GM23338 (cell line): ENCODE measurements at regions not wholly inside any gene's neighbourhood (a gene's known extent, or its start where the extent isn't known, plus 50 kb on each side); places are given as distances from the start of the nearest gene placed in this dataset.

Experiments used
- ATAC-seq: fragments of 200-7000 bp; cut with Tn5 transposase; 3 replicates; pipeline ENCODE4 v1.9.1; 2020
- DNase-seq: peaks from one replicate; pipeline ENCODE4 v3.0.0-alpha.2; 2015; ENCODE audit warnings: low spot score
- H2AFZ ChIP-seq: fragments of 200-600 bp; sonication (generic); 2 replicates; pipeline ENCODE4 v1.8.0; 2016; ENCODE audit warnings: antibody characterized with exemption, mild to moderate bottlenecking, moderate library complexity
- H3F3A ChIP-seq: fragments of 200-600 bp; sonication (generic); replicated peaks from 2 replicates; pipeline ENCODE4 v1.8.0; 2017; ENCODE audit warnings: antibody characterized with exemption, mixed run types, low read depth
- H3K27ac ChIP-seq: fragments of 200-600 bp; sonication (generic); 2 replicates; pipeline ENCODE4 v1.6.1; 2016; ENCODE audit warnings: low read depth
- H3K27me3 ChIP-seq: fragments of 200-600 bp; sonication (generic); 2 replicates; pipeline ENCODE4 v1.8.0; 2016; ENCODE audit warnings: mild to moderate bottlenecking, mixed run types, moderate library complexity; ENCODE audit not compliant: insufficient read depth
- H3K36me3 ChIP-seq: fragments of 200-600 bp; sonication (generic); 2 replicates; pipeline ENCODE4 v1.8.0; 2016; ENCODE audit warnings: mild to moderate bottlenecking; ENCODE audit not compliant: insufficient read depth
- H3K4me1 ChIP-seq: fragments of 200-600 bp; sonication (generic); 2 replicates; pipeline ENCODE4 v1.8.0; 2016; ENCODE audit warnings: mild to moderate bottlenecking, moderate library complexity; ENCODE audit not compliant: insufficient read depth
- H3K4me2 ChIP-seq: fragments of 200-600 bp; sonication (generic); 2 replicates; pipeline ENCODE4 v1.7.1; 2017; ENCODE audit warnings: mixed run types
- H3K4me3 ChIP-seq: fragments of 200-600 bp; sonication (generic); 2 replicates; pipeline ENCODE4 v1.6.1; 2016; ENCODE audit warnings: mixed run types
- H3K79me2 ChIP-seq: fragments of 200-600 bp; sonication (generic); replicated peaks from 2 replicates; pipeline ENCODE4 v1.8.0; 2017; ENCODE audit warnings: mild to moderate bottlenecking; ENCODE audit not compliant: insufficient read depth
- H3K9me2 ChIP-seq: fragments of 200-600 bp; sonication (generic); 2 replicates; pipeline ENCODE4 v1.8.0; 2017; ENCODE audit not compliant: insufficient read depth
- H4K20me1 ChIP-seq: fragments of 200-600 bp; sonication (generic); replicated peaks from 2 replicates; pipeline ENCODE4 v1.8.0; 2017; ENCODE audit warnings: mild to moderate bottlenecking; ENCODE audit not compliant: insufficient read depth
- H3K27ac Mint-ChIP-seq: 2 replicates; pipeline ENCODE4 v1.8.0; 2020; ENCODE audit warnings: inconsistent platforms, mild to moderate bottlenecking, moderate library complexity, mixed read lengths
- H3K27me3 Mint-ChIP-seq: 3 replicates; pipeline ENCODE4 v1.8.0; 2022; ENCODE audit warnings: low read depth, mild to moderate bottlenecking, moderate library complexity, mixed read lengths, inconsistent platforms; ENCODE audit not compliant: insufficient read depth, poor library complexity
- H3K36me3 Mint-ChIP-seq: 3 replicates; pipeline ENCODE4 v1.8.0; 2021; ENCODE audit warnings: low read depth, mild to moderate bottlenecking, inconsistent platforms, moderate library complexity, mixed read lengths
- H3K4me1 Mint-ChIP-seq: 3 replicates; pipeline ENCODE4 v1.8.0; 2020; ENCODE audit warnings: mild to moderate bottlenecking, inconsistent platforms, mixed read lengths
- H3K4me3 Mint-ChIP-seq: 3 replicates; pipeline ENCODE4 v1.8.0; 2021; ENCODE audit warnings: moderate library complexity, mild to moderate bottlenecking, inconsistent platforms, mixed read lengths
- H3K9me3 Mint-ChIP-seq: 3 replicates; pipeline ENCODE4 v1.8.0; 2020; ENCODE audit warnings: moderate library complexity, mild to moderate bottlenecking, inconsistent platforms, mixed read lengths
- CREB1 ChIP-seq: fragments of 250-450 bp; sonication (Bioruptor Pico); IDR thresholded peaks from 2 replicates; pipeline ENCODE4 v1.5.0; 2020; ENCODE audit warnings: low read depth, mild to moderate bottlenecking, moderate library complexity
- CTCF ChIP-seq, 2 experiments: fragments of 200-600 bp in 1 of 2; sonication (generic) in 1 of 2; conservative IDR thresholded peaks; 2 replicates each; pipeline versions ENCODE4 v1.5.1 to v1.6.1; 2016 to 2017; ENCODE audit warnings: antibody characterized with exemption in 2 of 2, low read depth in 2 of 2, mild to moderate bottlenecking in 2 of 2, moderate library complexity in 1 of 2
- EZH2 ChIP-seq: fragments of 200-600 bp; sonication (generic); IDR thresholded peaks from one replicate; pipeline ENCODE4 v1.8.0; 2017; ENCODE audit warnings: antibody characterized with exemption, mild to moderate bottlenecking, low read depth; ENCODE audit not compliant: unreplicated experiment
- EZH2phosphoT487 ChIP-seq: fragments of 200-600 bp; sonication (generic); IDR thresholded peaks from one replicate; pipeline ENCODE4 v1.8.1; 2018; ENCODE audit warnings: antibody characterized with exemption; ENCODE audit not compliant: unreplicated experiment
- JUNB ChIP-seq: IDR thresholded peaks from one replicate; pipeline ENCODE4 v1.6.1; 2016; ENCODE audit warnings: antibody characterized with exemption; ENCODE audit not compliant: unreplicated experiment
- POLR2AphosphoS5 ChIP-seq: IDR thresholded peaks from 2 replicates; pipeline ENCODE4 v1.6.1; 2016; ENCODE audit warnings: antibody characterized with exemption, low read depth
- REST ChIP-seq: IDR thresholded peaks from one replicate; pipeline ENCODE4 v1.6.1; 2018; ENCODE audit warnings: antibody characterized with exemption; ENCODE audit not compliant: unreplicated experiment
- STAT1 ChIP-seq: IDR thresholded peaks from one replicate; pipeline ENCODE4 v1.6.1; 2016; ENCODE audit warnings: antibody characterized with exemption; ENCODE audit not compliant: unreplicated experiment
- ZNF114 ChIP-seq: fragments of 250-450 bp; sonication (Bioruptor Pico); IDR thresholded peaks from 2 replicates; pipeline ENCODE4 v1.5.0; 2020; ENCODE audit warnings: mild to moderate bottlenecking, moderate library complexity
- ZNF462 ChIP-seq: fragments of 250-450 bp; sonication (Bioruptor Pico); IDR thresholded peaks from 2 replicates; pipeline ENCODE4 v1.5.0; 2020; ENCODE audit warnings: mild to moderate bottlenecking, moderate library complexity

GRCh38 chr3:89685731-89686130 is 578.3 kb downstream of the EPHA3 start:
- no peaks in the 10 kb centered on the region for H3F3A ChIP-seq
- Mint-ChIP-seq H3K4me3 (no peak overlapping the region), H3K9me3 (no peaks in the 10 kb centered on the region), H3K4me1 (peaks cover 2% of the 10 kb centered on the region; the same call in 1 of the 3 replicates), H3K27ac (no peak overlapping the region), H3K36me3 (no peaks in the 10 kb centered on the region), H3K27me3 (no peaks in the 10 kb centered on the region)
- H3K79me2 ChIP-seq: no peaks in the 10 kb centered on the region
- ATAC-seq: no peak
- no peak overlapping the region for H3K4me3 ChIP-seq
- H2AFZ ChIP-seq: no peak overlapping the region
- H3K36me3 ChIP-seq: no peaks in the 10 kb centered on the region
- no peak overlapping the region for H3K27ac ChIP-seq
- no peaks in the 10 kb centered on the region for H3K4me1 ChIP-seq
- TF ChIP-seq REST: no peak
- TF ChIP-seq POLR2AphosphoS5: no peak
- TF ChIP-seq EZH2: no peak
- no peak for TF ChIP-seq CREB1 (CRISPR knock-in tag)
- no peak for TF ChIP-seq EZH2phosphoT487
- TF ChIP-seq STAT1: no peak
- TF ChIP-seq CTCF (conservative IDR thresholded peaks at IDR 0.05; ENCODE audit: low read depth in 2 of 2): no peak
- TF ChIP-seq ZNF462: no peak
- TF ChIP-seq JUNB: no peak
- TF ChIP-seq ZNF114 (CRISPR knock-in tag): no peak
- no peak for DNase-seq
- no peaks in the 10 kb centered on the region for H4K20me1 ChIP-seq
- no peaks in the 10 kb centered on the region for H3K27me3 ChIP-seq
- no peak overlapping the region for H3K4me2 ChIP-seq
- H3K9me2 ChIP-seq: no peaks in the 10 kb centered on the region
